GM21381 (cell line): ENCODE measurements at regions not wholly inside any gene's neighbourhood (a gene's known extent, or its start where the extent isn't known, plus 50 kb on each side); places are given as distances from the start of the nearest gene placed in this dataset.
"Not testable (repeated sequence)": the region's sequence is repeated elsewhere in the genome, so short reads cannot be mapped to it uniquely, and the experiment has no call there.

Experiments
- ATAC-seq: cut with Tn5 transposase; IDR thresholded peaks from one replicate; pipeline ENCODE4 v1.9.1; 2021; ENCODE audit warnings: mild to moderate bottlenecking, moderate library complexity; ENCODE audit not compliant: unreplicated experiment

- ATAC-seq: no peak
Measured at GRCh38 chr4:4670869-4671268, 129.0 kb upstream of the STX18 start.

DNA sequence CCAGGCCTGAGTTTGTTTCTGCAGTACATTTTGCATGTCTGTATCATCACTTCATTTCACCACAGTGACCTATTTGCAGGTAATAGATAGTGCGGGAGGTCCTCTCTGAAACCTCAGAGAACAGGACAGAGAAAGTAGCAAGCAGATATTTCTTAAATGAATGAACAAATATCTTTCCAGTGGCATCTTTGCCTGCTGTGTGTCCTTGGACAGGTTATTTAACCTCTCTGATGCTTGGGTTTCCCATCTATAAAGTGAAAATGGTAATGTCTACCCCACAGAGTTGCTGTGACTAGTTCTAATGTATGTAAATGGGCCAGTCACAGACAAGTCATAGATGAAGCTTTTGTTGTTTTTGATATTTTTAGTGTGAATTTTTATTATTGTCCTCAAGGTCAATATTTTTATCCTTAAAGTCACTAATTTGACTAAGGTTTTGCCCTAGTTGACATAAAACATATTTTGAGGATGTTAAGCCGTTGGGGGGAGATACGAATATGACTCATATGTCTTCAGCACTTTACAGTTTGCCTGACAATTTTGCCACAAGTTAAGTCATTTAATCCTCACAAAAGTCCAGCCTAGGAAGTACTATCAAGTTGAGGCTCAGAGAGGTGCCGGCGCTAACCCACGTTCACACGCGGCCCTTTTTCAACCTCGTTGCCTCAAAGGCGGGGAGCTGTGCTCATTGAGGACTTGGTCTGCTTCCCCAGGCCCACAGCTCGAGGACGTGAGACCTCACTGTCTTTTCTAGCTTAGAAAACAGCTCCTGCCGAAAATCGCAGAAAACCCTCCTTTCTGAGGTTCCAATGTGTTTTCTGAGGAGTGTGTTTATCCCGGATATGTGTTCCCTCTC is 126.7 kb upstream of the STX18 start:
- no peak for ATAC-seq

- no peak for ATAC-seq
Measured at GRCh38 chr4:4667622-4668081, 125.8 kb upstream of the STX18 start.

- no peak for ATAC-seq
Measured at GRCh38 chr4:4666693-4667621, 125.1 kb upstream of the STX18 start.

GRCh38 chr4:4666187-4666586 is 124.3 kb upstream of the STX18 start:
- ATAC-seq: no peak

- no peak for ATAC-seq
Measured at GRCh38 chr4:4664234-4664633, 122.4 kb upstream of the STX18 start.

DNA sequence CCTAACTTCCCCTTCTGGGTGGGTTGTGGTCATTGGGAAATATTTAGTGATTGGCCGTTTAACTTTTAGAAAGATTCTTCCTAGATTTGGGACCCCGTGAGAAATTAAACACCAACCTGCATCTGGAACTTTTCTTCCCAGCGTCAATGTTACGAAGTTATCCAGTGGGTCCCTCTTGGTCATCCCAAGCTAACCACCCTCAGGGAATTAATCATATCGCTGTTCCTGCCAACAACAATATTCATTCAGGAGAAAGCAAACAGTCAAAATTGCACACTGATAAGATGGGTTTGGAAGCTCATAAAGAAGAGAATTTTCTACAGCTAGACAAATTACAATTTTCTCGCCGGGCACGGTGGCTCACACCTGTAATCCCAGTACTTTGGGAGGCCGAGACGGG is 121.2 kb upstream of the STX18 start:
- no peak for ATAC-seq

DNA sequence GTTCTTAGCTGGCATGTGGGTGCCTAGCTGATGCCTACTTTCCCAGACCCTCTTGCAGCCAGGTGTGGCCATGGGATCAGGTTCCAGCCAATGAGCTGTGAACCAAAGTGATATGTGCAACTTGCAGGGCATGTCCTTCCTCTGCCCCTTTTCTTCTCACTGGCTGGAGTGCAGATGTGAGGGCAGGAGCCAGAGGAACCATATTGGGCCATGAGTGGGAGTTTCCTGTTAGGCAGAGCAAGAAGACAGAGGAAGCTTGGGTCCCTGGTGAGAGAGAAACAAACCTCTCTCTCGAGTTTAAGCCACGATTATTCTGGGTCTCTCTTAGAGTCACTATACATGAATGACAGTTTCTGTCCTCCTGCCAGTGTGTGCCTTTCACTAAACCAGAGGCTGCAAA is 120.4 kb upstream of the STX18 start:
- ATAC-seq: no peak

- no peak for ATAC-seq
Measured at GRCh38 chr4:4659871-4660651, 118.2 kb upstream of the STX18 start.

DNA sequence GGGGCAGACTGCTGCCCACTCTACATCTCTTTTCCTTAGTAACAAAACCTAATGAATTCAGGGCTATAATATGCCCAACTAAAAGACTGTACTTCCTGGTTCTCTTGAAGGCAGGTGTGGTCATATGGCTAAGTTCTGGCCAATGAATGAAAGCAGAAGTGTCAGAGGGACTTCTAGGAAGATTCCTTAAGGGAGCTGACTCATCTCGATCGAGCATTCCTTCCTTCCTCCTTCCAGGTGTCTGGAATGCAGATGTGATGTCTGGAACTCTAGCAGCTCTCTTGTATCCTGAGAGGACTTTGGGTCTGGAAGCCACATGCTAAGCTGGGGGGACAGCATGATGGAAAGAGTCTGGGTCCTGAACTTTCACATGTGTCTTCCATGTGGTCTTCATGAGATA is 116.2 kb upstream of the STX18 start:
- no peak for ATAC-seq

DNA sequence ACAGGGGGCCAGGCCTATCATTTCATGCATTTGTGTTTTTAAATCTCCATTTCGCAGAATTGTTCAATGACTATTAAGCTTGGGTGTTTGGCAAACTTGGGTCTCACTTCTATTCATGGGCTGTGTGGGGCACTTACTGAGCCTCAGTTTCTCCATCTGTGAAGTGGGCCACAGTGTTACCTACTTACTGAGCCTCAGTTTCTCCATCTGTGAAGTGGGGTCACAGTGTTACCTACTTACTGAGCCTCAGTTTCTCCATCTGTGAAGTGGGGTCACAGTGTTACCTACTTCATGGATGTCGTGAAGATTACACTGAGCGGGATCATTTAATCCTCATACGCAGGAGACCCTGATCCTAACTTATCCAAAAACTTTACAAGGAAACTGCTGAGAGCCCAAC is 115.1 kb upstream of the STX18 start:
- no peak for ATAC-seq

DNA sequence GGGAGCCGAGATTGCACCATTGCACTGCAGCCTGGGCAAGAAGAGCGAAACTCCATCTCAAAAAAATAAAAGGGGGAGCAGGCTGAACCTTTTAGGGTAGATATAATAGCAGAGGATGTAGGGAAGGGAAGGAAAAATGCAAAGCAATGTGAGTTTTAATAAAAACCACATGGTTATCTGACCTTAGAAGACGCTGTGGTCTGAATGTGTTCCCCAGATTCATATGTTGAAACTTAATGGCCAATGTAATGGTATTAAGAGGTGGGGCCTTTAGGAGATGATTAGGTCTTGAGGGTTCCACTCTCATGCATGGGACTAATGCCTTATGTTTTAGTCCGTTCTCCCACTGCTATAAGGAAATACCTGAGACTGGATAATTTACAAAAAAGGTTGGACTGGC is 114.1 kb upstream of the STX18 start:
- no peak for ATAC-seq

DNA sequence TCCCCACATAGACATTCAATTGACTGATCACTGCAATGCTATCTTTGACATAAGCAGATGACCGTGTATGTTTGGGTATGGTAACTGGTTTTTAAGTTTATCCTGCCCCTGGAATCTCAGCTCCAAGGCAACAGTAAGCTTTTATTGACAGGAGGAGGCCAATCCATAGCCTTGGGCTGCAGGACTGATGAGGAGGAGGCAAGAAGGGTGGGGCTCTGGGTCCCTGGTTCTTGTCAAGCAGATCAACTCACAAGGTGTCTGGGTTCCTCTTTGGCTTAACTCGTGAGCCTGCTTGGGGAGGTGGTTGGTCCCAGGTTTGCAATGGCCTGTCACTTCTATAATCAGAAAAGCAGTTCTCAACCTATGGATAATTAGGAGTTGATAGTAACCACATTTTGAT is 113.2 kb upstream of the STX18 start:
- no peak for ATAC-seq

DNA sequence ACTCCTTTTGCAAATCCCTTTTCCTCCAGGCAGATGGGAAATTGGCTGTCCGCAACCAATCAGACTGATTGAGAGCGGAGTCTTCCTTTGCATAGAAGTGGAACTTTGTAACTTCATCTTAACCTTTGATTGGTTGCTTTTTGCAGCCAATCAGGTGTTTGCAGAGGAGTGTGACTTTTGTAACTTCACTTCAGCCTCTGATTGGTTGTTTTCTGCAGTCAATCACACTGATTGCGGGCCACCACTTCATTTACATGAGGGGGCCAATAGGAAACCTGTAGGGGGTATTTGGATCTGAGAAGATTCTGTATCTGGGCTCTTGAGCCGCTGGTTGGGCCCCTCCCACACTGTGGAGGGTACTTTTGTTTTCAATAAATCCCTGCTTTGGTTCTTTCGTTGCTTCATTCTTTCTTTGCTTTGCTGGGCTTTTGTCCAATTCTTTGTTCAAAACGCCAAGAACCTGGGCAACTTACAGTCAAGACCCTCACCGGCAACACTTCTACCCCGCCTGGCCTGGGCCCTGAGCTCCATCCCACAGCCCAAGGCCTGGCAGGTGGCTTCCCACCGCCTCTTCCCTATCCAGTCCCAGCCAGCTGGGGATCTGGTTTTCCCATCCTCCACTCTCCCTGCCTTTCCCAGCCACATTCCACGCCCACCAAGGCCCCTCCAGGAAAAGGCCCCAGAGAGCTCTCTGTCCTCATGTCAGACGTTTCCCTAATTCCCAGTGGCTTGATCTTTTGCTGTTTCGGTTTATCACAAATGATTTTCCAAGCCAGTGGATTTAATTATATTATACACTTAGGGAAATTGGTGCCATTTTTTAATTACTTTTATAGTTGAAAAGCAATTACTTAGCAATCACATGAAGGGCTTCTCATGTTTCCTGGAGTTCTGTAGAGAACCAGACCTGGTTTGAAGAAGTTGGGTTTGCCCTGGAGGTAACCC is 110.2 kb upstream of the STX18 start:
- ATAC-seq: no peak

DNA sequence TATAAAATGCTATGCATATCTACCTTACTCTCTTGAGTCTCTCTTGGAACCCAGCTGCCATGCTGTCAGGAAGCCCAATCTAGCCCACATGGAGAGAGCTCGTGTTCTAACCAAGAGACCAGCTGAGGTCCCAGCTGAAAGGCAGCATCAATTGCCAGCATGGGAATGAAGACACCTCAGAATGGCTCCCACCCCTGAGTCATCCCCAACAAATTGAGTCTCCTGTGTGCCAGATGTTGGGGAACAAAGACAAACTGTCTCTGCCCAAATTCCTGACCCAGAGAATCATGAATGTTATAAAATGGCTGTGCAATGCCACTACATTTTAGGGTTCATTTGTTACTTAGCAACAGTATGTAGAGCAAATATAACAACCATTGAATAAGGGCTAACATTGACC is 105.2 kb upstream of the STX18 start:
- ATAC-seq: no peak

- ATAC-seq: no peak
Measured at GRCh38 chr4:4645743-4646142, 103.9 kb upstream of the STX18 start.

DNA sequence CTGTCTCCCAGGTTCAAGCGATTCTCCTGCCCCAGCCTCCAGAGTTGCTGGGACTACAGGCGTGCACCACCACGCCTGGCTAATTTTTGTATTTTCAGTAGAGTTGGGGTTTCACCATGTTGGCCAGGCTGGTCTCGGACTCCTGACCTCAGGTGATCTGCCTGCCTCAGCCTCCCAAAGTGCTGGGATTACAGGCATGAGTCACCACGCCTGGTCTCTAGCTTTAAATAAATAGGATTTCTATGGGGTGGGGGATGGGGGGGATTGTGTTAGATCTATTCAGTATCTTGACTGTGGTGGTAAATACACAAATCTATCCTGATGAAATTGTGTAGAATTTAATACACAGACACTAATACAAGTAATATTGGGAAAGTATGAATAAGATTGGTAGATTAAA is 102.4 kb upstream of the STX18 start:
- not testable (repeated sequence) for ATAC-seq

DNA sequence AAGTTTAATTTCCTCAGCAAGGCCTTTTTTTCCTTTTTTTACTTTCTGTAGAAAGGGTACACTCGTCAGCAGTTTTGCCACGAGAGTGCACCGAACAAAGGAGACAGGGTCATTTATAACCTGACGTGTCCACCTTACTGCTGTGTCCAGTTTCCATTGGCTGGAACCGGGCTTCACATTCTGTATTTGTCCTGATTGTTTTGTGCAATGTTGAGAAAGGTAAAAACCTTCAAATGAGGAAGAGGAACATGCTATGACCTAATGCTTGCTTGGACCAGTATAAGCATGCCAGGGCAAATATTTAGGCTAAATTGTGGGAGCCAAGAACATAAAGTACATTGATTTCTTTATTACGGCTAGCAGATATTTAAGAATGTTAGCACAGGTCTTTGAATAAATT is 101.9 kb upstream of the STX18 start:
- not testable (repeated sequence) for ATAC-seq

GRCh38 chr4:4643306-4643705 is 101.5 kb upstream of the STX18 start:
- no peak for ATAC-seq

DNA sequence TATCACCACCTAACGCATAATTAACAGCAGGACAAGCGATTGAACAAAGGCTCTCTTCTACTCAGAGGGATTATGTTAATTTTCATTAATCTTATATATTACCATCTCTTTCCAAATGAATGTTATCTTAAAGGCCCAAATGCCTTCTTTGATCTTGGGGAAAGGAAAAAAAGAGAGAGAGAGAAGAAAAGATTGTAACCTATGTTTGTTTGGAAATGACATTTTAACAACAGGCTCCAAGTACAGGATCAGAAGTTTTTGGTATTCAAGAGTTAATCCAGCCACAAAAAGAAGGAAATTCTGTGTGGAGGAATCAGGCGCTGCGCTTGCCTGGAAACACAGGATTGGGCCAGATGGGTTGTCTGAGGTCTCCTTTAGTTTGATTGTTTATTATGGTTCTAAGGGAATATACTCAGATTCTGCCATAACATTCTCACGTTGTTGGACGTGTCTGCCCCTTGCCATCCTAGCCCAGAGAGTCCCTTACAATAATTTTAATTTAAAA is 100.7 kb upstream of the STX18 start:
- ATAC-seq: no peak
